Loucy (cell line): ENCODE measurements at regions not wholly inside any gene's neighbourhood (a gene's known extent, or its start where the extent isn't known, plus 50 kb on each side); places are given as distances from the start of the nearest gene placed in this dataset.
"Not testable (repeated sequence)": the region's sequence is repeated elsewhere in the genome, so short reads cannot be mapped to it uniquely, and the experiment has no call there.

Experiments used
- H2AFZ ChIP-seq: fragments of 200-600 bp; sonication (generic); 2 replicates; pipeline ENCODE4 v1.6.0; 2016; ENCODE audit warnings: antibody characterized with exemption, mild to moderate bottlenecking, low read length, moderate library complexity
- H3F3A ChIP-seq: fragments of 200-600 bp; 2 replicates; pipeline ENCODE4 v1.6.0; 2016; ENCODE audit warnings: antibody characterized with exemption, low read depth, mild to moderate bottlenecking
- H3K27me3 ChIP-seq: fragments of 200-600 bp; sonication (generic); 2 replicates; pipeline ENCODE4 v1.6.1; 2014; ENCODE audit warnings: low read length, mild to moderate bottlenecking; ENCODE audit not compliant: insufficient read depth, poor library complexity, severe bottlenecking
- H3K36me3 ChIP-seq: fragments of 200-600 bp; sonication (generic); 2 replicates; pipeline ENCODE4 v1.6.1; 2016; ENCODE audit warnings: low read length; ENCODE audit not compliant: insufficient read depth
- H3K4me1 ChIP-seq: fragments of 200-600 bp; sonication (generic); 2 replicates; pipeline ENCODE4 v1.5.1; 2014; ENCODE audit warnings: low read length, mild to moderate bottlenecking; ENCODE audit not compliant: insufficient read depth, poor library complexity, severe bottlenecking
- H3K4me2 ChIP-seq: fragments of 200-600 bp; sonication (generic); 2 replicates; pipeline ENCODE4 v1.6.0; 2014; ENCODE audit warnings: antibody characterized with exemption, low read length, low read depth, mild to moderate bottlenecking; ENCODE audit not compliant: poor library complexity, severe bottlenecking
- H3K4me3 ChIP-seq: fragments of 200-600 bp; sonication (generic); 2 replicates; pipeline ENCODE4 v1.5.1; 2014; ENCODE audit warnings: low read length, mild to moderate bottlenecking, mixed read lengths; ENCODE audit not compliant: poor library complexity, severe bottlenecking
- H3K79me2 ChIP-seq: fragments of 200-600 bp; sonication (generic); 2 replicates; pipeline ENCODE4 v1.6.1; 2014; ENCODE audit warnings: low read length; ENCODE audit not compliant: insufficient read depth
- H3K9ac ChIP-seq: fragments of 200-600 bp; sonication (generic); 2 replicates; pipeline ENCODE4 v1.6.0; 2014; ENCODE audit warnings: mild to moderate bottlenecking, low read depth, low read length, moderate library complexity; ENCODE audit not compliant: poor library complexity, severe bottlenecking
- H3K9me2 ChIP-seq: fragments of 200-600 bp; sonication (generic); replicated peaks from 2 replicates; pipeline ENCODE4 v1.6.1; 2016; ENCODE audit warnings: low read depth, low read length, mixed read lengths
- H3K9me3 ChIP-seq: fragments of 200-600 bp; sonication (generic); 2 replicates; pipeline ENCODE4 v1.6.1; 2014; ENCODE audit warnings: mild to moderate bottlenecking, antibody characterized with exemption, low read length, low read depth; ENCODE audit not compliant: insufficient read depth
- H4K20me1 ChIP-seq: fragments of 200-600 bp; sonication (generic); 2 replicates; pipeline ENCODE4 v1.6.0; 2014; ENCODE audit warnings: antibody characterized with exemption, low read length, mild to moderate bottlenecking; ENCODE audit not compliant: insufficient read depth, poor library complexity, severe bottlenecking
- CTCF ChIP-seq: fragments of 200-600 bp; sonication (generic); conservative IDR thresholded peaks from 2 replicates; pipeline ENCODE4 v1.5.1; 2014; ENCODE audit warnings: mild to moderate bottlenecking, antibody characterized with exemption, low read length
- EZH2phosphoT487 ChIP-seq: fragments of 200-600 bp; IDR thresholded peaks from 2 replicates; pipeline ENCODE4 v1.6.1; 2018; ENCODE audit warnings: antibody characterized with exemption, mild to moderate bottlenecking, moderate library complexity, borderline replicate concordance

- Histone ChIP-seq H3F3A (no peaks in the 10 kb centered on the region), H3K9ac (no peak overlapping the region), H3K4me2 (no peak overlapping the region), H3K9me3 (0 out of 2 replicates have a peak, but pooled peaks cover under 1% of the 10 kb centered on the region), H4K20me1 (no peaks in the 10 kb centered on the region), H3K9me2 (no peaks in the 10 kb centered on the region), H3K79me2 (no peaks in the 10 kb centered on the region), H3K27me3 (no peaks in the 10 kb centered on the region), H3K4me1 (peaks cover 14% of the 10 kb centered on the region), H3K4me3 (no peak overlapping the region), H2AFZ (no peak overlapping the region), H3K36me3 (no peaks in the 10 kb centered on the region)
- no peak for TF ChIP-seq EZH2phosphoT487
- TF ChIP-seq CTCF: no peak
Measured at GRCh38 chr3:59234884-59235633, 185.2 kb upstream of the CFAP20DC start.

- H4K20me1 ChIP-seq, H3K79me2 ChIP-seq, H3F3A ChIP-seq, H3K36me3 ChIP-seq, H3K4me2 ChIP-seq, H3K9me2 ChIP-seq, H3K4me3 ChIP-seq, H3K9me3 ChIP-seq, H2AFZ ChIP-seq, H3K9ac ChIP-seq, H3K27me3 ChIP-seq, H3K4me1 ChIP-seq: not testable (repeated sequence)
Measured at GRCh38 chr3:59230379-59230778, 180.6 kb upstream of the CFAP20DC start.

GRCh38 chr3:59213860-59214259 lies 164.0 kb upstream of the CFAP20DC start:
- H2AFZ ChIP-seq: no peak overlapping the region
- H3K4me2 ChIP-seq: no peak overlapping the region
- H3K9ac ChIP-seq: no peak overlapping the region
- H3K79me2 ChIP-seq: no peaks in the 10 kb centered on the region
- H3K4me1 ChIP-seq: peaks cover 7% of the 10 kb centered on the region
- H3K36me3 ChIP-seq: no peaks in the 10 kb centered on the region
- no peaks in the 10 kb centered on the region for H3K27me3 ChIP-seq
- H3K4me3 ChIP-seq: no peak overlapping the region
- H3K9me3 ChIP-seq: no peaks in the 10 kb centered on the region
- H4K20me1 ChIP-seq: no peaks in the 10 kb centered on the region
- no peaks in the 10 kb centered on the region for H3K9me2 ChIP-seq
- H3F3A ChIP-seq: no peaks in the 10 kb centered on the region
- no peak for TF ChIP-seq EZH2phosphoT487
- no peak for TF ChIP-seq CTCF
